RWPE2 (cell line): ENCODE measurements at regions not wholly inside any gene's neighbourhood (a gene's known extent, or its start where the extent isn't known, plus 50 kb on each side); places are given as distances from the start of the nearest gene placed in this dataset.

ENCODE experiments used
- ATAC-seq: fragments of 200-7000 bp; cut with Tn5 transposase; 3 replicates; pipeline ENCODE4 v1.9.1; 2021; ENCODE audit warnings: low read depth
- DNase-seq: peaks from one replicate; pipeline ENCODE4 v3.0.0-alpha.2; 2020; ENCODE audit warnings: low spot score
- H3K27ac ChIP-seq: fragments of 450-650 bp; 2 replicates; pipeline ENCODE4 v1.5.1; 2017; ENCODE audit warnings: mild to moderate bottlenecking; ENCODE audit not compliant: poor library complexity, severe bottlenecking
- H3K27me3 ChIP-seq: fragments of 250-450 bp; sonication (Bioruptor Pico); 2 replicates; pipeline ENCODE4 v1.5.1; 2021; ENCODE audit warnings: mild to moderate bottlenecking, moderate library complexity; ENCODE audit not compliant: insufficient read depth, poor library complexity, severe bottlenecking
- H3K36me3 ChIP-seq: fragments of 250-450 bp; sonication (Bioruptor Pico); 2 replicates; pipeline ENCODE4 v1.5.1; 2020; ENCODE audit warnings: low read depth, mild to moderate bottlenecking, moderate library complexity
- H3K4me1 ChIP-seq: fragments of 250-450 bp; sonication (Bioruptor Pico); 2 replicates; pipeline ENCODE4 v1.5.1; 2021; ENCODE audit warnings: mild to moderate bottlenecking, moderate library complexity; ENCODE audit not compliant: insufficient read depth, poor library complexity, severe bottlenecking
- H3K4me3 ChIP-seq: fragments of 250-450 bp; sonication (Bioruptor Pico); 2 replicates; pipeline ENCODE4 v1.5.1; 2021; ENCODE audit warnings: mild to moderate bottlenecking, moderate library complexity; ENCODE audit not compliant: severe bottlenecking
- H3K9me3 ChIP-seq: fragments of 250-450 bp; sonication (Bioruptor Pico); 2 replicates; pipeline ENCODE4 v1.5.1; 2021; ENCODE audit warnings: mild to moderate bottlenecking, moderate library complexity; ENCODE audit not compliant: severe bottlenecking
- TF ChIP-seq, protein P1 (sequence below): fragments of 450-650 bp; IDR thresholded peaks from one replicate; pipeline ENCODE4 v1.5.1; 2017; ENCODE audit warnings: mild to moderate bottlenecking, moderate library complexity; ENCODE audit not compliant: poor library complexity, severe bottlenecking

DNA sequence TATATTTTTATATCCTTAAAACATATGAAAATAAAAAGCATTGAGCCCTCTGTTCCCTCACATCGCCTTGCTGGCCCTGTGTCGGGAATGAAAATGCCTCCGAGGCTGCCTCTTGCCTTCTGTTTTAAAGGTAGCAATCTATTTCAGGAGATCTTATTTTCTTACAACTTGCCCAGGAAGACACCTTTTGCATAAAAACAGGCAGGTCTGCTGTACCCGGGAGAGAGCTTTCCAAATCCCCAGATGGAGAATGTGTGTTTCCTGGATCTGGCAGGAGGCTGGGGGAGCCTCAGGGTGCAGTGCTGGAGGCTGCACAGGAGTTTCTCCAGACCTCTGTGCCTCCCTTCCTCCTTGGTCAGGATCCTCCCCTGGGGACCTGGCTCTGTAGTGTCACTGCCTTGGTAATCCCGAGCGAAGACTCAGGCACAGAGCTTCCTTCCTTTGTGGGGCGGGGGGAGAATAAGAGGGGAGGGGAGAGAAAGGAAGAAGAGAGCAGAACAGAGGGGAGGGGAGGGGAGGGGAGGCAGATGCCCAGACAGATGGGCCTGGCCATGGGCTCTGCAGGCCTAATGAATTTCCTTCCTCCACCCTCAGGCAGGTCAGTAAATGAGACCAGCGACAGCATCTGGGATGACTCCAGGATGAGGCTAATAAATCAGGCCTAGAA is 104.0 kb upstream of the BOD1 start:
- no peaks in the 10 kb centered on the region for H3K9me3 ChIP-seq
- H3K27me3 ChIP-seq = no peaks in the 10 kb centered on the region
- H3K27ac ChIP-seq = no peak overlapping the region
- H3K4me1 ChIP-seq = peaks cover 1% of the 10 kb centered on the region
- DNase-seq = no peak
- no peak for ATAC-seq
- no peak overlapping the region for H3K4me3 ChIP-seq
- TF ChIP-seq, protein P1, sequence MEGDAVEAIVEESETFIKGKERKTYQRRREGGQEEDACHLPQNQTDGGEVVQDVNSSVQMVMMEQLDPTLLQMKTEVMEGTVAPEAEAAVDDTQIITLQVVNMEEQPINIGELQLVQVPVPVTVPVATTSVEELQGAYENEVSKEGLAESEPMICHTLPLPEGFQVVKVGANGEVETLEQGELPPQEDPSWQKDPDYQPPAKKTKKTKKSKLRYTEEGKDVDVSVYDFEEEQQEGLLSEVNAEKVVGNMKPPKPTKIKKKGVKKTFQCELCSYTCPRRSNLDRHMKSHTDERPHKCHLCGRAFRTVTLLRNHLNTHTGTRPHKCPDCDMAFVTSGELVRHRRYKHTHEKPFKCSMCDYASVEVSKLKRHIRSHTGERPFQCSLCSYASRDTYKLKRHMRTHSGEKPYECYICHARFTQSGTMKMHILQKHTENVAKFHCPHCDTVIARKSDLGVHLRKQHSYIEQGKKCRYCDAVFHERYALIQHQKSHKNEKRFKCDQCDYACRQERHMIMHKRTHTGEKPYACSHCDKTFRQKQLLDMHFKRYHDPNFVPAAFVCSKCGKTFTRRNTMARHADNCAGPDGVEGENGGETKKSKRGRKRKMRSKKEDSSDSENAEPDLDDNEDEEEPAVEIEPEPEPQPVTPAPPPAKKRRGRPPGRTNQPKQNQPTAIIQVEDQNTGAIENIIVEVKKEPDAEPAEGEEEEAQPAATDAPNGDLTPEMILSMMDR = no peak
- H3K36me3 ChIP-seq = no peaks in the 10 kb centered on the region

DNA sequence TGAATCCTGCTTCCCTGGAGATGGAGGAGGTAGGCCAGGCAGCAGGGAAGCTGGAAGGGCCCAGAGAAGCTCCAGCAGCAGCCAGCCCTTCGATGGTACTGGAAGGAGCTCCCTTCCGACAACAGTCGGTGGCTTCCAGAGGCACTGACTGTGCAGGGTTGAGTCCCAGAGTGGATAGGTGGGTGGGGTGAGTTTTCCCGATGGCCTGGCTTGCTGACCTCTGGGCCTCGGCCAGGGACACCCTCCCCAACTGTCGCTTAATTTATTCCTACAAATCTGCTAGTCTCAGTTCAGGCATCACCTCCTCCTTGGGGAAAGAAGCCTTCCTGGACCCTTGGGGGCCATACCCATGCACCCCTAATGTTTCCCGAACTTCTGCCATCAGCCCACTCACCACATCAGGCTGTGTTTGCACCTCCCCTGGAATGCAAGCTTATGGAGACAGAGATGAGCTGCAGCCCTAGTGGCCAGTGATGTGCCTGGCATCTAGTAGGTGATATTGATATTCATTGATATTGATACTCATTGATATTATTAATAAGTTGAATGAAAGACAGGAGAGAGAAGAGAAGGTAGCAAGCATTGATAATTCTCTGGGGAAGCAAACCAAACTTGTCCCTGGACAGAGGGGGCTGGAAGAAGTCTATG is 104.6 kb upstream of the BOD1 start:
- no peaks in the 10 kb centered on the region for H3K27me3 ChIP-seq
- H3K4me3 ChIP-seq = no peak overlapping the region
- no peak overlapping the region for H3K27ac ChIP-seq
- no peaks in the 10 kb centered on the region for H3K9me3 ChIP-seq
- no peaks in the 10 kb centered on the region for H3K4me1 ChIP-seq
- DNase-seq (no peak), ATAC-seq (no peak)
- no peaks in the 10 kb centered on the region for H3K36me3 ChIP-seq
- TF ChIP-seq, protein P1 = no peak

DNA sequence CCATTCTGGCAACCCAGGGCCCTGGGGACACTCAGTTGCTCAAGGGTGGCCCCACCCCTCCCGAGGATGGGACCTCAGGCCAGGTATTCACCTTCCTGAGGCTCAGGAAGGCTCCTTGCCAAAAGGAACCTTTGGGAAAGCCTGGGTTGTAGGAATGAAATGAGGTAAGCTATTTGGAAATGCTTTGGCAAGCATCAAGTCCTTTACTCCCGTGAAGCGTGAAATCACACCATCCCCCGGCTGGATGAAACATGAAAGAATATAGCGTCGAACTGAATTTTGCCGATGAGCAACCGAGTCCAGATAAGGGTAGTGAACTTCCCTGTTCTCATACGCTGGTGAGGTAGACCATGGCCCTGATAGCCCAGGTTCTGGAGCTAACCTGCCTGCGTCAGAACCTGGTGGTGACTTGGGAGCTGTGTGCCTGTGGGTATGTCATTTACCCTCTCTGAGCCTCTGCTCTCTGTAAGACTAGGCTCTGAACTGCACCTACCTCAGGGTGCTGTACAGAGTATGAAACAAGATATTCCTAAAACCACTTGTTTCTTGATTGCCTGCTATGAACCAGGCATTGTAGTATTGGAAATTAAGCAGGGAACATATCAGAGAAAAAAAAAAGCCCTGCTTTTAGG is 105.3 kb upstream of the BOD1 start:
- H3K27me3 ChIP-seq = no peaks in the 10 kb centered on the region
- ATAC-seq (no peak), DNase-seq (no peak)
- H3K4me1 ChIP-seq = no peaks in the 10 kb centered on the region
- TF ChIP-seq, protein P1 = no peak
- H3K27ac ChIP-seq = no peak overlapping the region
- H3K36me3 ChIP-seq = no peaks in the 10 kb centered on the region
- no peaks in the 10 kb centered on the region for H3K9me3 ChIP-seq
- H3K4me3 ChIP-seq = no peak overlapping the region

DNA sequence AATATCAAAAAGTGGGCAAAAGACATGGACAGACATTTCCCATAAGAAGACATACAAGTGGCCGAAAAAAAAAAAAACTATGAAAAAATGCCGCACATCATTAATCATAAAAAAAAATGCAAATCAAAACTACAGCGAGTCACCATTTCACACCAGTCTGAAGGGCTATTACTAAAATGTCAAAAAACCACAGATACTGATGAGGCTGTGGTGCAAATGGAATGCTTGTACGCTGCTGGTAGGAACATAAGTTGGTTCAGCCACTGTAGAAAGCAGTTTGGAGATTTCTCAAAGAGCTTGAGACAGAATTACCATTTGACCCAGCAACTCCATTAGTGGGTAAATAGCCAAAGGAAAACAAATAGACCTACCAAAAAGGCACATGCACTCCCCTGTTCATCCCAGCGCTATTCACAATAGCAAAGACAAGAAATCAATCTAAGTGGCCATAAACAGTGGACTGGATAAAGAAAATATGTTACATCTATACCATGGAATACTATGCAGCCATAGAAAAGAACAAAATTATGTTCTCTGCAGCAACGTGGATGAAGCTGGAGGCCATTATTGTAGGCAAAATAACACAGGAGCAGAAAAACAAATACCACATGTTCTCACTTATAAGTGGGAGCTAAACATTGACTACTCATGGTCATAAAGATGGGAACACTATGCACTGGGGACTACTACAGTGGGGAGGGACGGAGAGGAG is 110.6 kb upstream of the BOD1 start:
- H3K36me3 ChIP-seq = no peaks in the 10 kb centered on the region
- no peak overlapping the region for H3K4me3 ChIP-seq
- H3K9me3 ChIP-seq = no peaks in the 10 kb centered on the region
- DNase-seq (no peak), ATAC-seq (no peak)
- no peaks in the 10 kb centered on the region for H3K27me3 ChIP-seq
- TF ChIP-seq, protein P1 = no peak
- no peak overlapping the region for H3K27ac ChIP-seq
- H3K4me1 ChIP-seq = no peaks in the 10 kb centered on the region
